Neutrophil (primary cell): ENCODE measurements at regions not wholly inside any gene's neighbourhood (a gene's known extent, or its start where the extent isn't known, plus 50 kb on each side); places are given as distances from the start of the nearest gene placed in this dataset.

ENCODE experiments used
- H3K27ac ChIP-seq: fragments of 200-600 bp; sonication (generic); 2 replicates; pipeline ENCODE4 v1.5.1; 2016; ENCODE audit warnings: mild to moderate bottlenecking, moderate library complexity
- H3K27me3 ChIP-seq: fragments of 200-600 bp; sonication (generic); 2 replicates; pipeline ENCODE4 v1.6.0; 2016; ENCODE audit warnings: mild to moderate bottlenecking
- H3K36me3 ChIP-seq: fragments of 200-600 bp; sonication (generic); 2 replicates; pipeline ENCODE4 v1.5.1; 2017
- H3K4me1 ChIP-seq, 2 experiments: fragments of 200-600 bp in 1 of 2; sonication (generic) in 1 of 2; 1 replicate in 1 of 2; 2 replicates in 1 of 2; pipeline versions ENCODE4 v1.5.1 to v1.6.1; 2013 to 2016; ENCODE audit warnings: low read depth in 1 of 2, low read length in 1 of 2, mild to moderate bottlenecking in 1 of 2, moderate library complexity in 1 of 2; ENCODE audit not compliant: control insufficient read depth in 1 of 2, insufficient read depth in 1 of 2
- H3K4me3 ChIP-seq, 2 experiments: fragments of 200-600 bp in 1 of 2; sonication (generic) in 1 of 2; 1 replicate in 1 of 2; 2 replicates in 1 of 2; pipeline ENCODE4 v1.5.1; 2013 to 2016; ENCODE audit warnings: low read depth in 1 of 2, low read length in 1 of 2, mild to moderate bottlenecking in 1 of 2, moderate library complexity in 1 of 2
- H3K9me3 ChIP-seq: fragments of 200-600 bp; sonication (generic); 2 replicates; pipeline ENCODE4 v1.5.1; 2016
- TF ChIP-seq, protein P1 (sequence below): fragments of 200-600 bp; sonication (generic); IDR thresholded peaks from 2 replicates; pipeline ENCODE4 v1.5.1; 2016; ENCODE audit warnings: antibody characterized with exemption

DNA sequence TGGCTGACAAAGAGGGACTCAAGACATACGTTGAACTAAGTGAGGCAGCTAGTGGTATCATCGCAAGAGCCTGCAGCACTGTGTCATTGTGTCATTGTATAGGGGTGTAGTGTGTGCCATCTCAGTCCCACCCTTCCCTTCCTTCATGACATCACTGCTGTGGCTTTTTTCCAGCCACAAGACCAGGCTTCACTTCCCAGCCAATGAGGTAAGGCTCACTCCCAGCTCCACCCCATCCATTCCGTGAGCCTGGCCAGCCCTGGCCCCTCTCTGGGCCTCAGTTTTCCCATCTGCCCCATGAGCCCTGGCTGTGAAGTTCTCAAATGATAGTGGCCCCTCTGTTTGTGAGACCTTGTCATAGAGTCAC, 134.3 kb upstream of the ZMIZ1 start:
- no peak overlapping the region for H3K4me3 ChIP-seq

DNA sequence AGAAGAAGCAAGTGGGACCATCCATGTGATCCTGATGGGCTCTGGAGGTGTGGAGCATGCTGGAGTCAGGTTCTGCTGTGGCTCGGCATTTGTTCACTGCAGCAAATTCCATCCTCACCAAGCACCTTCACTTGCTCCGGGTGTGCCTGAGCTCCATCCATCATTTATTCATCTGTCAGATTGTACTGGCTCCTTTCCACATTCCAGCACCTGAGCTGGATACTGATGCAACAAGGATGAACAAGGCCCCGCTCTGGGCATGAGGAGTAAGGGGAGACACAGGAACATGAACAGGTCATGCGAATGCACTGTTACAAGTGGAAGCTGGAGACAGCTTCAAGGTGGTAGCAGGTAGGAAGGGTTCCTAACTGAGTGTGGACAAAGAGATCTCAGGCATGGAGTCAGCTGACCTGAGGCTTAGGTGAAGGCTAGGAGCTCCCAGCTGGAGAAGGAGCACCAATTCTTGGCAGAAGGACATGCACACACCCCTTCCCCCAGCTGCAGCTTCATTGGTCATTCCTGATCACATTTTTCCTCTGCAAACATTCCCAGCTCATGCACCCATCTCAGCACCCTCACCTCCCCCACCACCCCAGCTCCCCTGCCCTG, 133.7 kb upstream of the ZMIZ1 start:
- H3K9me3 ChIP-seq, result no peaks in the 10 kb centered on the region
- no peaks in the 10 kb centered on the region for H3K27me3 ChIP-seq
- TF ChIP-seq, protein P1, sequence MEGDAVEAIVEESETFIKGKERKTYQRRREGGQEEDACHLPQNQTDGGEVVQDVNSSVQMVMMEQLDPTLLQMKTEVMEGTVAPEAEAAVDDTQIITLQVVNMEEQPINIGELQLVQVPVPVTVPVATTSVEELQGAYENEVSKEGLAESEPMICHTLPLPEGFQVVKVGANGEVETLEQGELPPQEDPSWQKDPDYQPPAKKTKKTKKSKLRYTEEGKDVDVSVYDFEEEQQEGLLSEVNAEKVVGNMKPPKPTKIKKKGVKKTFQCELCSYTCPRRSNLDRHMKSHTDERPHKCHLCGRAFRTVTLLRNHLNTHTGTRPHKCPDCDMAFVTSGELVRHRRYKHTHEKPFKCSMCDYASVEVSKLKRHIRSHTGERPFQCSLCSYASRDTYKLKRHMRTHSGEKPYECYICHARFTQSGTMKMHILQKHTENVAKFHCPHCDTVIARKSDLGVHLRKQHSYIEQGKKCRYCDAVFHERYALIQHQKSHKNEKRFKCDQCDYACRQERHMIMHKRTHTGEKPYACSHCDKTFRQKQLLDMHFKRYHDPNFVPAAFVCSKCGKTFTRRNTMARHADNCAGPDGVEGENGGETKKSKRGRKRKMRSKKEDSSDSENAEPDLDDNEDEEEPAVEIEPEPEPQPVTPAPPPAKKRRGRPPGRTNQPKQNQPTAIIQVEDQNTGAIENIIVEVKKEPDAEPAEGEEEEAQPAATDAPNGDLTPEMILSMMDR, result no peak
- no peak overlapping the region for H3K4me3 ChIP-seq
- H3K27ac ChIP-seq, result no peak overlapping the region
- no peaks in the 10 kb centered on the region for H3K4me1 ChIP-seq
- H3K36me3 ChIP-seq, result no peaks in the 10 kb centered on the region

More for the DNA sequence above, 134.3 kb upstream of the ZMIZ1 start:
- H3K27ac ChIP-seq, result no peak overlapping the region
- TF ChIP-seq, protein P1, result no peak
- H3K27me3 ChIP-seq, result no peaks in the 10 kb centered on the region
- no peaks in the 10 kb centered on the region for H3K9me3 ChIP-seq
- no peaks in the 10 kb centered on the region for H3K4me1 ChIP-seq
- H3K36me3 ChIP-seq, result no peaks in the 10 kb centered on the region

DNA sequence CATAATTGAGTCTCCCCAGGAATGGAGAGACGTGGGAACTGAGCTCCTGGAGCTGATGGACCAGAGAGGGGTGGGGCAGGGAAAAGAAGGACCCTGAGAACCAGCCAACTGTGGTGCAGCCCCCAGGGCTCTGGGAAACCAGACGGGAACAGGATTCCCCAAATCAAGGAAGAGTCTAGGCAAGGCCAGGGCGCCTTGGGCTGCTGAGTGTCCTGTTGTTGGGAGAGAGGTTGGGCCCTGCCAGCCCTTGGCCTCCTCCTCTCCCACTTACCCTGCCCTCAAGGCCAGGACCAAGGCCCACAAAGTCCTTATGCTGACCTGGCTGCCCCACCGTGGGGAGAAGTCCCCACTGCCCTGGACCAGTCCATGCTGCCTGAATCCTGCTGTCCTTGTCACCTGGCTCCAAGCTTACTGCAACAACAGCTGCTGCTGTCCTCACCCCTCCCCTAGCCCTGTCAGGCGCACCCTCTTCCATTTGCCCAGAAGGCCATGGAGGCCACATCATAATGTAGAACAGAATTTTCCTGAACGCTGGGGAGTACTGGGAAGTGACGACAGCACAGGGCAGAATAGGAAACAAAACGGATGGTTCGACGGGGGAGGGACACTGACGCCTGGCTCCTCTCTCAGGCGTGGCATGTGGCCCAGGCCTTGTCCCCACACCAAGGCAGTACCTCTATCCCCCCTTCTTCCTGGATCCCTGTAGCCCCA, 132.9 kb upstream of the ZMIZ1 start:
- no peaks in the 10 kb centered on the region for H3K9me3 ChIP-seq
- H3K36me3 ChIP-seq, result no peaks in the 10 kb centered on the region
- TF ChIP-seq, protein P1, result no peak
- no peaks in the 10 kb centered on the region for H3K4me1 ChIP-seq
- H3K27ac ChIP-seq, result no peak overlapping the region
- H3K27me3 ChIP-seq, result no peaks in the 10 kb centered on the region
- no peak overlapping the region for H3K4me3 ChIP-seq

DNA sequence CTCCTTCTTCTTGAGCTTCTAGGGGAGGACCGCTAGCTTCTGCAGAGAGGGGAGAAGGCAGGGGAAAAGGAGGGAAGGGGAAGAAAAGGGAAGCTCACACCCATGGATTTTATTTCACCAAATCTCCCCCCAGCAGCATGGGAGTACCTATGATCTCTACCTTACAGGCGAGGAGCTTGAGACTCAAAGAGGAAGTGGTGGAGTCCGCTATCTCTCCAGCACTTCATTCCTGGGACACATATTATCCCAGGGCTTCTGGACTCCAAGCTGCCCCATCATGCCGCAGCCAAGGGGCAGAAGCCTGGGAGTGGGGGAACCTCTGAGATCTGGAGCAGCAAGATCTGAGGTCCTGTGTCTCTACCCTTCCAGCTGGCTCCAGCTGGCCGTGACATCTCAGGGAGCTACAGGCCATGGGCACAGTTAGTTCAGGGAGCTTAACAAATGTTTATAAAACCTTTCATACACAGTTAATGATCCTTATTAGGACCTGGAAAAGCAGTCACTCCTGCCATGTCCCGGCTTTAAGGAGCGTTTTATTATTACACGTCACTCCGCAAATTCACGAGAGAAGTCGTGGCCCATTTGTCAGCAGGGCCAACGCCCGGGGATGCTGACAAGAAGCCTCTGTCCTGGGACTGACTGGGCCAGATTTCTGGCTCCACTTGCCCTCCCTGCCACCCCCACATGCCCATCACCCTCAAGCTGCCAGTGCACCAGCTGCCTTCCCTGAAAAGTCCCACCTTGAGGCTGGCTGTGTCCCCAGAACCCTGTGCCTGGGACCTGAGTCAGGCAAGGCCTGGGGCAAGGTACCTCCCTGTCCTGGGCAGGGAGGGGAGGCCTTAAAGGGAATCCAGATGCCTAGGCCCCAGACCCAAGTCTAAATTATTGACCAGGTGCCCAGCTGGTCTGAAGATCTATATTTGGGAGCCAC, 132.1 kb upstream of the ZMIZ1 start:
- Histone ChIP-seq H3K27me3 (no peaks in the 10 kb centered on the region), H3K9me3 (no peaks in the 10 kb centered on the region), H3K4me1 (no peaks in the 10 kb centered on the region), H3K27ac (no peak overlapping the region), H3K4me3 (no peak overlapping the region), H3K36me3 (no peaks in the 10 kb centered on the region)
- TF ChIP-seq, protein P1, result no peak

DNA sequence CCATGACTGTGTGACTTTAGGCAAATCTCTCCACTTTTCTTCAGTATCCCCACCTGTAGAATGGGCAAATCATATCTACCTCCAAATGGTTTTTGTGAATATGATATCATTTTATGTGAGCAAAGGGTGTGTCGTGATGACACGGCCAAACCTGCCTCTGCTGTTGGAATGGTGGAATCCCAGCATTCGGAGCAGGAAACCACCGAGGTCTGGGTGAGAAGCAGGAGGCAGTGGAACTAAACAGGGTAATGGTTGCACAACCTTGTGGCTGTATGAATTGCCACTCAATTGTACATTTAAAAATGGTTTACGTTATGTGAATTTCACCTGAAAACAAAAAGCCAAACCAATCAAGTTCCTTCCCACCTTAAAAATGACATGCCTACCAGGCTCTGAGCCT, 131.4 kb upstream of the ZMIZ1 start:
- Histone ChIP-seq H3K36me3 (no peaks in the 10 kb centered on the region), H3K4me1 (no peaks in the 10 kb centered on the region)
- TF ChIP-seq, protein P1, result no peak

More for the DNA sequence above, 131.4 kb upstream of the ZMIZ1 start:
- no peaks in the 10 kb centered on the region for H3K27me3 ChIP-seq
- H3K4me3 ChIP-seq, result no peak overlapping the region
- no peaks in the 10 kb centered on the region for H3K9me3 ChIP-seq
- no peak overlapping the region for H3K27ac ChIP-seq
